ENCODE measurements at regions not wholly inside any gene's neighbourhood (a gene's known extent, or its start where the extent isn't known, plus 50 kb on each side); places are given as distances from the start of the nearest gene placed in this dataset.
"Not testable (repeated sequence)": the region's sequence is repeated elsewhere in the genome, so short reads cannot be mapped to it uniquely, and the experiment has no call there.

DNA sequence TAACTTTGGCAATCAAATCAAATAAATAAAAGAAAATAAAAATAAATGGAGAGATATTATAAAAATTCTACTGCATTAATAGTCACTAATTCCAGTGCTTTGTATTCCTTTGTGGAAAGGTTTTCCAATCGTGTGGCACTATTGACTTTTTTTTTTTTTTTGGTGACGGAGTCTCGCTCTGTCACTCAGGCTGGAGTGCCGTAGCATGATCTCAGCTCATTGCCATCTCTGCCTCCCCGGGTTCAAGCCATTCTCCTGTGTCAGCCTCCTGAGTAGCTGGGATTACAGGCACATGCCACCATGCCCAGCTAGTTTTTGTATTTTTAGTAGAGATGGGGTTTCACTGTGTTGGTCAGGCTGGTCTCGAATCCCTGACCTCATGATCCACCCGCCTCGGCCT is 122.3 kb downstream of the HS3ST3B1 start:
- DNase-seq (ENCODE audit: low spot score): not testable (repeated sequence)

DNA sequence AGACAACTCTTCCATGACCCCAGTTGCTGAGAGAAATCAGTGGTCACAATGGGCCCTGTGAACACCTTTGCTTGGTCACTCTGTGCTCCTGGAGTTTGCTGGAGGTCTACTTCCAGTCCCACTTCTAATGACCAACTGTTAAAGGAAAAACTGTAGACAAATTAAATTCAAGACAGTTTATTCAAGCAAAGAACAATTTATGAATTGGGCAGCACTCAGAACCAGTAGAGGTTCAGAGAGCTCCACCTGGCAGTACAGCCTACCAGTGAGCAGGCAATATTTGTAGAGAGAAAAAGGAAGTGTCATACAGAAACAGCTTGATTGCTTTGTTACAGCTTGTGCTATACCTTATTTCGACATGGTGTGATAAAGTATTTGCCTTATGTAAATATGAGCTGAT is 116.5 kb downstream of the HS3ST3B1 start:
- no peak for DNase-seq (ENCODE audit: low spot score)

DNA sequence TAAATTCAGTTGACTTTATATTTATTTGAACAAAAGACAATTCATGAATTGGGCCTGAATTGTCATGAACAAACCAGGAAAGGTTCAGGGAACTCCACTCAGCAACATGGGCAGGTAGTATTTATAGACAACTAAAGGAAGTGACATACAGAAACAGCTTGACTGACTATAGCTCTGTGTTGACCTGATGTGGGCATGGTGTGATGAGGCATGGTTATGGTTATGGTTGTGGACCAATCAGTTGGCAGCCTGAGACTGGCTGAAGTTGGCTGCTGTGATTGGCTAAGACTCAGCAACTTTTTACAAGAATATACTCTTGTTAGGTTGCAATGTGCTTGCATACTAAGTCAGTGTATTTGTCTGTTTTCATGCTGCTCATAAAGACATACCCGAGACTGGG is 108.4 kb downstream of the HS3ST3B1 start:
- DNase-seq (ENCODE audit: low spot score): no peak

DNA sequence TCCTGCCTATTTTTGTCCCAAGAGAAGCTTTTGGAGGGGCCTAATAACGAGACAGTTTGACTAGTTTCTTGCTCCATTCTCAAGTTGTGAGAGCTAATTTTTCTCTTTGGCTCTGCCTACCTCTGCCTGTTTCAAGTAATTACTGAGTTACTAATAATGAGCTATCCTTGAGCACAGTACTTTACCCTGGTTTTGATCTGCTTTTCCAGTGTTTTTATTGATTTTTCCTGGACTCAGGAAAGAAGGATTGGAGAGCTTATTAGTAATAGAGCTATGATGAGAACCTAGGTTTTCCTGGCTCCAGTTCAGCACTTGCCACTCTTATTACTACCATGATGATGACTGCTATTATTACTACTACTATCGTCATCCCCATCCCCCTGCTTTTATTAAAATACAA is 106.7 kb downstream of the HS3ST3B1 start:
- DNase-seq (ENCODE audit: low spot score): no peak

DNA sequence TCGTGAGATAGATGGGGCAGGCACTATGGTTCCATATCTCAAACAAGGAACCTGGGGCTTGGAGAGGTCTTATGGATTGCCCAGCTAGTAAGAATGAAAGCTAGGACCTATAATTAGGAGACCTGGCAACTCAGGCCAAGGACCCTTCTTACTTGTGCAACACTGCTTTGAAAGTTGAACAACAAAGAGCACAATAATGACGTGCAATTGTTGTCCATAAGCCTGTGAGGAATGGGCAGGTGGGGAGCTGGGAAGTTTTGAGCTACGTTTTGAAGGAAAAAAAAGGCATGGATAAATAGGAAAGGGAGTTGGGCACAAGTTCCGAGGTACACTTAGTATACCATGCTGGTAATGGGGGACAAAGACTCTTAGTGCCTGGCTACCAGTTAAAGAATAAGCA is 104.3 kb downstream of the HS3ST3B1 start:
- no peak for DNase-seq (ENCODE audit: low spot score)
